Upper lobe of left lung (tissue), 4 donors: ENCODE measurements at regions not wholly inside any gene's neighbourhood (a gene's known extent, or its start where the extent isn't known, plus 50 kb on each side); places are given as distances from the start of the nearest gene placed in this dataset.
"Not testable (repeated sequence)": the region's sequence is repeated elsewhere in the genome, so short reads cannot be mapped to it uniquely, and the experiment has no call there.

ENCODE experiments used
- CTCF ChIP-seq, 6 experiments: fragments of 450-650 bp in 4 of 6; fragments of 200-600 bp in 2 of 6; sonication (generic) in 2 of 6; IDR thresholded peaks; one replicate each; pipeline ENCODE4 v1.5.1; 2016 to 2019; ENCODE audit warnings: antibody characterized with exemption in 6 of 6
- POLR2A ChIP-seq, 4 donors: fragments of 450-650 bp; IDR thresholded peaks; one replicate each; pipeline ENCODE4 v1.5.1; 2016 to 2017; ENCODE audit warnings: antibody characterized with exemption in 4 of 4, mild to moderate bottlenecking in 2 of 4
- POLR2AphosphoS5 ChIP-seq, 2 donors: sonication (generic); formaldehyde crosslinking; IDR thresholded peaks; one replicate each; pipeline ENCODE4 v1.5.1; 2017; ENCODE audit warnings: antibody characterized with exemption in 2 of 2

- TF ChIP-seq CTCF, POLR2AphosphoS5, POLR2A (IDR thresholded peaks at IDR 0.05): not testable (repeated sequence)
Observed at GRCh38 chr3:144620236-144620635, 648.6 kb downstream of the DIPK2A start.
